GM23338 (cell line): ENCODE measurements at regions not wholly inside any gene's neighbourhood (a gene's known extent, or its start where the extent isn't known, plus 50 kb on each side); places are given as distances from the start of the nearest gene placed in this dataset.

Experiments
- ATAC-seq: fragments of 200-7000 bp; cut with Tn5 transposase; 3 replicates; pipeline ENCODE4 v1.9.1; 2020
- DNase-seq: peaks from one replicate; pipeline ENCODE4 v3.0.0-alpha.2; 2015; ENCODE audit warnings: low spot score
- H2AFZ ChIP-seq: fragments of 200-600 bp; sonication (generic); 2 replicates; pipeline ENCODE4 v1.8.0; 2016; ENCODE audit warnings: antibody characterized with exemption, mild to moderate bottlenecking, moderate library complexity
- H3F3A ChIP-seq: fragments of 200-600 bp; sonication (generic); replicated peaks from 2 replicates; pipeline ENCODE4 v1.8.0; 2017; ENCODE audit warnings: antibody characterized with exemption, mixed run types, low read depth
- H3K27ac ChIP-seq: fragments of 200-600 bp; sonication (generic); 2 replicates; pipeline ENCODE4 v1.6.1; 2016; ENCODE audit warnings: low read depth
- H3K27me3 ChIP-seq: fragments of 200-600 bp; sonication (generic); 2 replicates; pipeline ENCODE4 v1.8.0; 2016; ENCODE audit warnings: mild to moderate bottlenecking, mixed run types, moderate library complexity; ENCODE audit not compliant: insufficient read depth
- H3K36me3 ChIP-seq: fragments of 200-600 bp; sonication (generic); 2 replicates; pipeline ENCODE4 v1.8.0; 2016; ENCODE audit warnings: mild to moderate bottlenecking; ENCODE audit not compliant: insufficient read depth
- H3K4me1 ChIP-seq: fragments of 200-600 bp; sonication (generic); 2 replicates; pipeline ENCODE4 v1.8.0; 2016; ENCODE audit warnings: mild to moderate bottlenecking, moderate library complexity; ENCODE audit not compliant: insufficient read depth
- H3K4me2 ChIP-seq: fragments of 200-600 bp; sonication (generic); 2 replicates; pipeline ENCODE4 v1.7.1; 2017; ENCODE audit warnings: mixed run types
- H3K4me3 ChIP-seq: fragments of 200-600 bp; sonication (generic); 2 replicates; pipeline ENCODE4 v1.6.1; 2016; ENCODE audit warnings: mixed run types
- H3K79me2 ChIP-seq: fragments of 200-600 bp; sonication (generic); replicated peaks from 2 replicates; pipeline ENCODE4 v1.8.0; 2017; ENCODE audit warnings: mild to moderate bottlenecking; ENCODE audit not compliant: insufficient read depth
- H3K9me2 ChIP-seq: fragments of 200-600 bp; sonication (generic); 2 replicates; pipeline ENCODE4 v1.8.0; 2017; ENCODE audit not compliant: insufficient read depth
- H4K20me1 ChIP-seq: fragments of 200-600 bp; sonication (generic); replicated peaks from 2 replicates; pipeline ENCODE4 v1.8.0; 2017; ENCODE audit warnings: mild to moderate bottlenecking; ENCODE audit not compliant: insufficient read depth
- H3K27ac Mint-ChIP-seq: 2 replicates; pipeline ENCODE4 v1.8.0; 2020; ENCODE audit warnings: inconsistent platforms, mild to moderate bottlenecking, moderate library complexity, mixed read lengths
- H3K27me3 Mint-ChIP-seq: 3 replicates; pipeline ENCODE4 v1.8.0; 2022; ENCODE audit warnings: low read depth, mild to moderate bottlenecking, moderate library complexity, mixed read lengths, inconsistent platforms; ENCODE audit not compliant: insufficient read depth, poor library complexity
- H3K36me3 Mint-ChIP-seq: 3 replicates; pipeline ENCODE4 v1.8.0; 2021; ENCODE audit warnings: low read depth, mild to moderate bottlenecking, inconsistent platforms, moderate library complexity, mixed read lengths
- H3K4me1 Mint-ChIP-seq: 3 replicates; pipeline ENCODE4 v1.8.0; 2020; ENCODE audit warnings: mild to moderate bottlenecking, inconsistent platforms, mixed read lengths
- H3K4me3 Mint-ChIP-seq: 3 replicates; pipeline ENCODE4 v1.8.0; 2021; ENCODE audit warnings: moderate library complexity, mild to moderate bottlenecking, inconsistent platforms, mixed read lengths
- H3K9me3 Mint-ChIP-seq: 3 replicates; pipeline ENCODE4 v1.8.0; 2020; ENCODE audit warnings: moderate library complexity, mild to moderate bottlenecking, inconsistent platforms, mixed read lengths
- CREB1 ChIP-seq: fragments of 250-450 bp; sonication (Bioruptor Pico); IDR thresholded peaks from 2 replicates; pipeline ENCODE4 v1.5.0; 2020; ENCODE audit warnings: low read depth, mild to moderate bottlenecking, moderate library complexity
- CTCF ChIP-seq, 2 experiments: fragments of 200-600 bp in 1 of 2; sonication (generic) in 1 of 2; conservative IDR thresholded peaks; 2 replicates each; pipeline versions ENCODE4 v1.5.1 to v1.6.1; 2016 to 2017; ENCODE audit warnings: antibody characterized with exemption in 2 of 2, low read depth in 2 of 2, mild to moderate bottlenecking in 2 of 2, moderate library complexity in 1 of 2
- ETS1 ChIP-seq: IDR thresholded peaks from 2 replicates; pipeline ENCODE4 v1.6.1; 2016; ENCODE audit warnings: antibody characterized with exemption
- EZH2 ChIP-seq: fragments of 200-600 bp; sonication (generic); IDR thresholded peaks from one replicate; pipeline ENCODE4 v1.8.0; 2017; ENCODE audit warnings: antibody characterized with exemption, mild to moderate bottlenecking, low read depth; ENCODE audit not compliant: unreplicated experiment
- EZH2phosphoT487 ChIP-seq: fragments of 200-600 bp; sonication (generic); IDR thresholded peaks from one replicate; pipeline ENCODE4 v1.8.1; 2018; ENCODE audit warnings: antibody characterized with exemption; ENCODE audit not compliant: unreplicated experiment
- NANOG ChIP-seq: IDR thresholded peaks from 2 replicates; pipeline ENCODE4 v1.6.1; 2016; ENCODE audit warnings: antibody characterized with exemption, borderline replicate concordance
- POLR2AphosphoS5 ChIP-seq: IDR thresholded peaks from 2 replicates; pipeline ENCODE4 v1.6.1; 2016; ENCODE audit warnings: antibody characterized with exemption, low read depth
- REST ChIP-seq: IDR thresholded peaks from one replicate; pipeline ENCODE4 v1.6.1; 2018; ENCODE audit warnings: antibody characterized with exemption; ENCODE audit not compliant: unreplicated experiment
- STAT1 ChIP-seq: IDR thresholded peaks from one replicate; pipeline ENCODE4 v1.6.1; 2016; ENCODE audit warnings: antibody characterized with exemption; ENCODE audit not compliant: unreplicated experiment
- ZNF331 ChIP-seq: fragments of 250-450 bp; sonication (Bioruptor Pico); IDR thresholded peaks from 2 replicates; pipeline ENCODE4 v1.5.0; 2020; ENCODE audit warnings: low read depth, mild to moderate bottlenecking, moderate library complexity
- ZNF462 ChIP-seq: fragments of 250-450 bp; sonication (Bioruptor Pico); IDR thresholded peaks from 2 replicates; pipeline ENCODE4 v1.5.0; 2020; ENCODE audit warnings: mild to moderate bottlenecking, moderate library complexity

- H3K36me3 ChIP-seq, result no peaks in the 10 kb centered on the region
- H2AFZ ChIP-seq, result no peak overlapping the region
- H3K4me3 ChIP-seq, result no peak overlapping the region
- H3F3A ChIP-seq, result no peaks in the 10 kb centered on the region
- Mint-ChIP-seq H3K27me3 (no peaks in the 10 kb centered on the region), H3K4me1 (no peaks in the 10 kb centered on the region), H3K27ac (no peak overlapping the region), H3K36me3 (no peaks in the 10 kb centered on the region), H3K4me3 (no peak overlapping the region), H3K9me3 (no peaks in the 10 kb centered on the region)
- H3K9me2 ChIP-seq, result no peaks in the 10 kb centered on the region
- no peaks in the 10 kb centered on the region for H3K4me1 ChIP-seq
- no peak overlapping the region for H3K4me2 ChIP-seq
- no peak overlapping the region for H3K27ac ChIP-seq
- TF ChIP-seq EZH2phosphoT487 (no peak), CREB1 (CRISPR knock-in tag) (no peak), ETS1 (no peak), ZNF462 (no peak), STAT1 (no peak), REST (no peak), EZH2 (no peak), POLR2AphosphoS5 (no peak), ZNF331 (no peak), CTCF (conservative IDR thresholded peaks at IDR 0.05; ENCODE audit: low read depth in 2 of 2) (no peak), NANOG (no peak)
- no peaks in the 10 kb centered on the region for H4K20me1 ChIP-seq
- ATAC-seq (no peak), DNase-seq (no peak)
- H3K79me2 ChIP-seq, result no peaks in the 10 kb centered on the region
- H3K27me3 ChIP-seq, result no peaks in the 10 kb centered on the region
These were observed 221.1 kb upstream of the ITM2A start for GRCh38 chrX:79588233-79588632.
